HG03066 (cell line): ENCODE measurements at regions not wholly inside any gene's neighbourhood (a gene's known extent, or its start where the extent isn't known, plus 50 kb on each side); places are given as distances from the start of the nearest gene placed in this dataset.
"Not testable (repeated sequence)": the region's sequence is repeated elsewhere in the genome, so short reads cannot be mapped to it uniquely, and the experiment has no call there.

ENCODE experiments used
- ATAC-seq: cut with Tn5 transposase; IDR thresholded peaks from one replicate; pipeline ENCODE4 v1.9.1; 2021; ENCODE audit warnings: low read depth; ENCODE audit not compliant: unreplicated experiment

GRCh38 chr5:123721675-123722276, 209.8 kb downstream of the CSNK1G3 start:
- no peak for ATAC-seq

- ATAC-seq, result no peak
These were observed 209.0 kb downstream of the CSNK1G3 start for GRCh38 chr5:123720955-123721354.

- no peak for ATAC-seq
These were observed 208.4 kb downstream of the CSNK1G3 start for GRCh38 chr5:123720339-123720738.

DNA sequence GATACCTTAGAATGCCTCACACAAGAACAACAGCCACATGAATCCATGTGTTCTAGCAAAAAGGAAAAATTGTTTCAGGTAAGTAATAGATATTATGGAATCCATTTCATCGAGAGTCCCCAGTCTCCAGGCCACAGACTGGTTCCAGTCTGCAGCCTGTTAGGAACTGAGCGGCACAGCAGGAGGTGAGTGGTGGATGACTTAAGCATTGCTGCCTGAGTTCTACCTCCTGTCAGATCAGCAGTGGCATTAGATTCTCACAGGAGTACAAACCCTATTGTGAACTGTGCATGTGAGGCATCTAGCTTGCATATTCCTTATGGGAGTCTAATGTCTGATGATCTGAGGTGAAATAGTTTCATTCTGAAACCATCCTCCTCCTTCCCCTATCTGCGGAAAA, 207.0 kb downstream of the CSNK1G3 start:
- ATAC-seq, result no peak

DNA sequence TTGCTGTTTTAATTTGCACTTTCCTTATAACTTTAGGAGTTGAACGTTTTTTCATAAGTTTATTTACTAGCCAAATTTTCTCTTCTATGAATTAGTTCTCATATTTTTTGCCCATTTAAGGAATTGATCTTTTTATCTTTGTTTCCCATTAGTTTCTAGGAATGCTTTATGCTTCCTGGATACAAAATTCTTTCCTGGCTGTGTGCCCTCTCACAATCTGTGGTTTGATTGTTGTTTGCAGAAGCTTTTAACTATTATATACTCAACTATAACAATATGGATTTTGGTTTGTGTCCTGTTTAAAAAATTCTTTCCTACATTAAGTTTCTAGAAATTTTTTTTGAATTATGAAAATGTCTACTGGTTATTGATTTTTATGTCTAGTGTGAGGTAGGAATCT, 206.3 kb downstream of the CSNK1G3 start:
- ATAC-seq, result no peak

- no peak for ATAC-seq
These were observed 205.2 kb downstream of the CSNK1G3 start for GRCh38 chr5:123717139-123717538.

DNA sequence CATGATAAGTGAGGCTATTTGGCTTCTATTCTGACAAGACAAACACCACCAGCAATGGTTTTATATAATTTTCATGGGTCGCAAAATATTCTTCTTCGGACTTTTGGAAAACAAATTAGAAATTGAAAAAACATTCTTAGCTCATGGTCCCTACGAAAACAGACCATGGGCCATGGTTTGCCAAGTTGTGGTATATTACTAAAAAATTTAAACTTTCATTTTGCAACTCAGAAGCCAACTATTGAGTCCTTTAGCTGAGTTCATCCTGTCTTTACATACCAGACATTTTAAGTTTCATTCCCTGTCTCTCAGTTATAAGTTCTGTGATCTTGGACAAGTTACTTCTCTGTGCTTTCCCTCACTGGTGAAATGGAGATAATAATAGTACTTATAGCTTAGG, 198.1 kb downstream of the CSNK1G3 start:
- ATAC-seq, result no peak

GRCh38 chr5:123709422-123709821, 197.4 kb downstream of the CSNK1G3 start:
- no peak for ATAC-seq

- no peak for ATAC-seq
These were observed 196.3 kb downstream of the CSNK1G3 start for GRCh38 chr5:123708074-123708806.

GRCh38 chr5:123706531-123706930, 194.6 kb downstream of the CSNK1G3 start:
- no peak for ATAC-seq

DNA sequence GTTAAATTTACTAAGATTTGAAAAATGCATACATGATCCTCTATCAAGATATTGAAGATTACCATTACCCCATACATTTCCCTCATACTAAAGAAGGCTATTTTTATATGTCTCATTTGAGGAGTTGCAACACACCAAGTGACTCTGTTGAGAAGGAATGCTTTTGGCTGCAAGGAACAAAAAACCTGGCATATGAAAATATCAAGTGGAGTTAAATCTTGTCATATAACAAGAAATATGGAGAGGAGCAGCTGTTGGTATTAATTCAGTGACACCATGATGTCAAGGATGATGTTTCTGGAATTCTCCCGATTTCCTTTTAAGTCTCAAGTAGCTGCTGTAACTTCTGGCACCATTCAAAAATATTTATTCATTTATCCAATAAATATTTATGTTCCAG, 193.8 kb downstream of the CSNK1G3 start:
- no peak for ATAC-seq

DNA sequence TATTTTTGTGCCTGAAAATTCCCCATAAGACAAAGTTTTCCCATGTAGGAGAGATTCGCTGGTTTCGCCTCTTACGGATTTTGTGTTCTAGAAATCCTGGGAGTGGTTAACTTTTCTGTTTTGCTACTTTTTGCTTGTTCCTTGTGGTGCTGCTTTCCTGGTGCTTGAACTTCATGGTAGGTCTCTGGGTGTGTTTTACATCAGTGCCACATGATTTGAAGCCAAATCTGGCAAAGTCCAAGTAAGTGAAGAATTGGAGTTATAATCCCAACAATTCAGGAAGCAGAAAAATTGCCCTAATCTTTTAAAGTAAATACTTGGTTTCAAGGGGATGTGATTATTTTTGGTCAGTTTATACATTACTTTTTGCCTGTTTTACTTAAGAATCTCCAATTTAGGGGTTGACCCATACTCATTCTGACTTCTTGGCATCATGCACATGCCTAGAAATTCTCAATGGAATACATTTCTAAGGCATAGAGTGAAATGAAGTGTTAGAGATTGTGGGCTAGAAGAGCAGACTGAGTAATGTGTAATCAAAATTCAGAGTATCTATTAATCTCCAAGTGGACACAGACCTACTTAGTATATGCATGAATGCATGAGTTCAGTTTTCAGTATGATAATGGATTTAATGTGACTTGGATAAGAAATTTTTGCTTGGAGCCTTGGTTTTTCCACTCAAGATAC, 189.7 kb downstream of the CSNK1G3 start:
- ATAC-seq, result no peak

DNA sequence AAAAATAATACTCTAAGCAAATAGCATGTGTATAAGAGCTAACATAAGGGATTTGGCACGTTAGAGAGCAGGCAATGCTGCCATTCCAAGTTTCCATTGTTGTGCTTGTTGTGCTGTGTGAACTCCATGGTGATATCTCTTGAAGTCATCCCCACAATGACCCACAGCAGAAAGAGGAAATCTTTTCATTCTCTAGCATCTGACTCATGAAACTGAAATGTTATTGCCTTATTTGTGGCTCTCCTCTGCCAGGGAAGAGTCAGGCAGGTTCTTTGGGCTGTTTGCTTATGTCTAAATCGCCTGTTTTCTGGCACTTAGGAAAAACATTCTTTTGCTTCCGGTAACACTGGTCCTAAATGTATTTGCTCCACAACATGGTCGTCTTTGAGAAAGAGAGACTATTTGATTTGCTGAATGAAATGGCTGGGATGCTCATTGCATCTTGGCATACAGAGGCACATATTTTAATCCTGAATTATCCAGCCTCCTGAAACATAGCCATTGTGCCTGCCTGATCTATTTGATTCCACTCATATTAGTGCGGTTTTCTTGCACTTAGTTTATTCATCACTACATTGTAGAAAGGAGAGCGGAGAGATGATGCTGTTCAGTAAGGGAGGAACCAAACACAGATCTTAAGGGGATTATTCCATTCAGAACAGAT, 188.8 kb downstream of the CSNK1G3 start:
- ATAC-seq, result no peak

- no peak for ATAC-seq
These were observed 187.6 kb downstream of the CSNK1G3 start for GRCh38 chr5:123699571-123699970.

DNA sequence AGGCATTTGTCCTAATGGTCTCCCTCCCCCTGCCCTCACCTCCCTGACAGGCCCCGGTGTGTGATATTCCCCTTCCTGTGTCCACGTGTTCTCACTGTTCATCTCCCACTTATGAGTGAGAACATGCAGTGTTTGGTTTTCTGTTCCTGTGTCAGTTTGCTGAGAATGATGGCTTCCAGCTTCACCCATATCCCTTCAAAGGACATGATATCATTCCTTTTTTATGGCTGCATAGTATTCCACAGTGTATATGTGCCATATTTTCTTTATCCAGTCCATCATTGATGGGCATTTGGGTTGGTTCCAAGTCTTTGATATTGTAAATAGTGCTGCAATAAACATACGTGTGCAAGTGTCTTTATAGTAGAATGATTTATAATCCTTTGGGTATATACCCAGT, 187.0 kb downstream of the CSNK1G3 start:
- not testable (repeated sequence) for ATAC-seq

DNA sequence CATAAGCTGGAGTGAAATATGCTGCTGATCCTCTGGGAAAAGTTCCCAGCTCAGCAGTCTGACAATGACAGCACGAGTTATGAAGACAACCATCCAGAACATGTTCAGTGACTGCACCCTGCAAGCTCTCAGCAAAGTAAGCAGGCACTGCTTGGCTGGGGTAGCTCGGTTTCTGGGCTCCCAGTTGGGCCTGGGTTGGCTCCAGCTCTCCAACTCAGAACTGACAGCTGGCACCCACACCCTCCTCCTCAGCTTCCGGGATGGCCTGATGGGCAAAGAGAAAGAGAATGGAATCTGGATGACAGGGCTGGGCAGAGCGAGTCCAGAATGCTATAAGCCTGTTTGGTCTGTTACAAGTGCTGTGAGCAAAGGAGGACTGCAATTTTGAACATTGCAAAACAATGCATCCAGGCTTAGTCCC, 185.0 kb downstream of the CSNK1G3 start:
- ATAC-seq, result no peak

- ATAC-seq, result no peak
These were observed 178.8 kb downstream of the CSNK1G3 start for GRCh38 chr5:123690821-123691220.

- ATAC-seq, result no peak
These were observed 169.1 kb downstream of the CSNK1G3 start for GRCh38 chr5:123681061-123681460.

DNA sequence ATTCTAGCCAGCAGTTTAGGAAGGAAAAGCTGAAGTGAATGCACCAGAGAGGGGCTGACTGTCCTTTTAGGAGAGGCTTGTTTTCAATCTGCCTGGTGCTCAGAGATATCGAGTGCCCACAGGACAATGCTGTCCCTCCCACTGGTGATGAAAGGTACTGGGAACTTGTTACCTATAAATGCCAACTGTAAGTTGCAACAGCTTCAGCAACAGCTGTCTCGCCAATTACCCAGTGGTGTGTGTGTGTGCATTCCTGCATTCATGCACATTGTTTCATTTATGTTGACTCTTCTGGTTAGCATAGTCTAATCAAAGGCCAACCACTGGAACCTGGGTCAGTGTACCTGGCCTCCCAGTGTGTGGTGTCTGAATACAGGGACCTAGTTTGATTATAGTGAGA, 161.1 kb downstream of the CSNK1G3 start:
- ATAC-seq, result no peak

DNA sequence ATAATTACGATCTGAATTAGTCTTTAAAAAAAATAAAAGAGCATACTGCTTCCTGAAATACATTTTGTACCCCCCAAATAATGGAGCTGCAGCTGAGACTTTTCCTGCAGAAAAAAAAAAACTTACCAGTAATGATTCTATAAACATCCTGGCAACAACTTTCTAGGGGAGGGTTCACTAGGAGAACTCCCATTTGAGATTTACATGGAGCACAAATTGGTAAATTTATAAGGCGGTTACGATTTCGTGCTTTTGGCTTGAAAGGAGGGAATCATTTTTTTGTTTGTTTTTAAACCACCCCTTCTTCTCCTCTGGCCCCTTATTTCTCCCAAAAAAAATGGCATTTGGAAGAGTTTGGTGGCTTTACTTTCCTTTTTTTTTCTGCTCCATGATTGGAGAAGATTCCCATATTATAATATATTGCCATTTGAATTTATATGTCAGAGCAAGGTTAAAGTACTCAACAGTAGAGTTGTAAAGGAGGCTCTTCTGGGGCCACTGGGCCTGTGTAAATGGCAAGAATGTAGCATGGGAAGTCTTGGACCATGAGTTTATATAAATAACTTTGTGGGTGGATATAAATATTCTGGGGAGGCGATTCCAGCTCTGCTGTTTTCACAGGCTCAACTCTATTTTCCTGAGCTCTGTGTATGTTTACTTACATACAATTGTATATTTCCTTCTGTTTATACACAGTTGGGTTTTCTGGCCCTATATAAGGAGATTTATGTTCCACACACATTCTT, 159.9 kb downstream of the CSNK1G3 start:
- ATAC-seq, result no peak

- no peak for ATAC-seq
These were observed 159.1 kb downstream of the CSNK1G3 start for GRCh38 chr5:123671042-123671441.
